HEK293T (cell line): ENCODE measurements at regions not wholly inside any gene's neighbourhood (a gene's known extent, or its start where the extent isn't known, plus 50 kb on each side); places are given as distances from the start of the nearest gene placed in this dataset.

Source experiments
- ARNT ChIP-seq: fragments of 450-650 bp; IDR thresholded peaks from 2 replicates; pipeline ENCODE4 v1.6.1; 2017; ENCODE audit warnings: mild to moderate bottlenecking
- BHLHE40 ChIP-seq: fragments of 450-650 bp; IDR thresholded peaks from 2 replicates; pipeline ENCODE4 v1.6.1; 2016; ENCODE audit warnings: mild to moderate bottlenecking, moderate library complexity, borderline replicate concordance
- ELF4 ChIP-seq: fragments of 450-650 bp; IDR thresholded peaks from 2 replicates; pipeline ENCODE4 v1.6.1; 2017; ENCODE audit warnings: antibody characterized with exemption
- FOXA1 ChIP-seq: fragments of 450-650 bp; IDR thresholded peaks from 2 replicates; pipeline ENCODE4 v1.6.1; 2016; ENCODE audit warnings: mild to moderate bottlenecking
- FOXM1 ChIP-seq: fragments of 450-650 bp; IDR thresholded peaks from 2 replicates; pipeline ENCODE4 v1.6.1; 2017; ENCODE audit warnings: mild to moderate bottlenecking, borderline replicate concordance
- NFRKB ChIP-seq: fragments of 450-650 bp; IDR thresholded peaks from 2 replicates; pipeline ENCODE4 v1.6.1; 2016; ENCODE audit warnings: mild to moderate bottlenecking, moderate library complexity
- SP1 ChIP-seq: fragments of 450-650 bp; IDR thresholded peaks from 2 replicates; pipeline ENCODE4 v1.6.1; 2017
- SUZ12 ChIP-seq: fragments of 450-650 bp; IDR thresholded peaks from 2 replicates; pipeline ENCODE4 v1.6.1; 2016; ENCODE audit warnings: mild to moderate bottlenecking
- TARDBP ChIP-seq: fragments of 450-650 bp; IDR thresholded peaks from 2 replicates; pipeline ENCODE4 v1.6.1; 2016
- ZNF384 ChIP-seq: fragments of 450-650 bp; IDR thresholded peaks from 2 replicates; pipeline ENCODE4 v1.6.1; 2016

DNA sequence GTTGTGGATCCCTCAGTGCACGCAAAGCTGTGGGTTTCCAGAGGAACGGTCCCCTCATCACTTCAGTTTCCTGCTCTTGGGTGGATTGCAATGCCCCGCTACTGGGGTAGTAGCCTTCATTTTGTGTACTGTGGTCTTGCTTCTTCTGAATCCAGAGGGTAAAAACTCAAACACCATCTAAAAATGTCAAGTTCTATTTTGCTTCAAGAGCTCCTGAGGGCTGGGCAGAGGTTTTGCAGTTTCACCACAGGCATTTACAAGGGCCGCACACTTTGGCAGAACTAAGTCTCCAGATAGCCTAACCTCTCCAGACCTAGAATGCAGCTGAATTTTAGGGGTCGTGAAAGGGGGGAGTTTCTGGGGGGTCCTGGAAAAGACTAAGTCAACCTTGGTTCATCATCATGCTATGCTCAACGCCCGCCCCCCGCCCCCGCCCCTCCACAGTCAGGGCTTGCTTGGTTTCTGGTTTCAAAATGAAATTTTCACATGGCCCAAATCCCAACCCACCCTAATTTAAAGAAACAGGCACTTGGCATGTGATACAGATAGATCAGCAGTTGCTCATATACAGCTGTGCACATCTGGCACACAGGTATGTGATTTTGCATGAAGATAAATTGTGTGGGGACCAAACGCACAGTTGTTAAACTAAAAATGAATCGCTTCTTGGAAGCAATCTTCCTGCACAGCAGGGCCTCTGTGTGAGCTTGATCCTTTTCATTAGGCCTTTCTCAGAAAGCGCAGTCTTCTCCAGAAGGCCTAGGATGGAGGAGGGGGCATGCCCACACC is 329.6 kb downstream of the OSR1 start:
- TF ChIP-seq SUZ12 (no peak), FOXA1 (no peak), SP1 (no peak), NFRKB (no peak), ARNT (no peak), TARDBP (no peak), FOXM1 (no peak), BHLHE40 (no peak), ELF4 (no peak), ZNF384 (no peak)
